ENCODE measurements at regions not wholly inside any gene's neighbourhood (a gene's known extent, or its start where the extent isn't known, plus 50 kb on each side); places are given as distances from the start of the nearest gene placed in this dataset.

GRCh38 chr10:36704124-36704523 is 421.3 kb upstream of the ANKRD30A start:
- Mint-ChIP-seq H3K4me3 (ENCODE audit: unreplicated experiment) (no peak overlapping the region), H3K4me1 (ENCODE audit: low read depth) (peaks cover 11% of the 10 kb centered on the region), H3K36me3 (ENCODE audit: low read depth) (no peaks in the 10 kb centered on the region), H3K9me3 (ENCODE audit: low read depth) (peaks cover 9% of the 10 kb centered on the region), H3K27me3 (ENCODE audit: low read depth) (no peaks in the 10 kb centered on the region), H3K27ac (ENCODE audit: unreplicated experiment) (no peak overlapping the region)
- TF ChIP-seq CTCF (IDR thresholded peaks at IDR 0.05): no peak
- DNase-seq (ENCODE audit: low spot score): no peak

DNA sequence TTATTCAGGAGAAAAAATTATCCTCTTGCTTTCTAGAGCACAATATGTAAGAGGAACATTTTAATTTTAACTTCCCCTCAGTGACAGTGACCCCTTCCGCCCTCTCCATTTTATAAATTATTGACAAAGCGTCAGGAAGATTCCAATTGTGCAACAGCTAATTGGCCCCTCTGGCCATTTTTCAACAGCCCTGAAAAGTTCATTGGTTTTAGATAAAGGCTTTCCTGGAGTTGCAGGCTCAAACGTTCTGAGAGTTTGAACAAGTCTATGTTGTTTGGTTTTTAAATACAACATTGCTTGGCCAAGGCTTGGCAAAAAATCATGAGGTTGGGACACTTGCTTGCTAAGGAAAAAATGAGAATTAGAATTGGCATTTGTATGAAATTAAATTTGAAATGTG is 422.2 kb upstream of the ANKRD30A start:
- Mint-ChIP-seq H3K36me3 (ENCODE audit: low read depth) (no peaks in the 10 kb centered on the region), H3K4me3 (ENCODE audit: unreplicated experiment) (no peak overlapping the region), H3K9me3 (ENCODE audit: low read depth) (peaks cover 9% of the 10 kb centered on the region), H3K27me3 (ENCODE audit: low read depth) (no peaks in the 10 kb centered on the region), H3K4me1 (ENCODE audit: low read depth) (peaks cover 11% of the 10 kb centered on the region), H3K27ac (ENCODE audit: unreplicated experiment) (no peak overlapping the region)
- TF ChIP-seq CTCF (IDR thresholded peaks at IDR 0.05): no peak
- DNase-seq (ENCODE audit: low spot score): no peak

- DNase-seq (ENCODE audit: low spot score): no peak
- H3K36me3 Mint-ChIP-seq (ENCODE audit: low read depth): no peaks in the 10 kb centered on the region
- no peak for TF ChIP-seq CTCF (IDR thresholded peaks at IDR 0.05)
- H3K27me3 Mint-ChIP-seq (ENCODE audit: low read depth): no peaks in the 10 kb centered on the region
- peaks cover 9% of the 10 kb centered on the region for H3K9me3 Mint-ChIP-seq (ENCODE audit: low read depth)
- peaks cover 11% of the 10 kb centered on the region for H3K4me1 Mint-ChIP-seq (ENCODE audit: low read depth)
- no peak overlapping the region for H3K27ac Mint-ChIP-seq (ENCODE audit: unreplicated experiment)
- no peak overlapping the region for H3K4me3 Mint-ChIP-seq (ENCODE audit: unreplicated experiment)
Observed at GRCh38 chr10:36700123-36700522, 425.3 kb upstream of the ANKRD30A start.

- no peak overlapping the region for H3K27ac Mint-ChIP-seq (ENCODE audit: unreplicated experiment)
- no peaks in the 10 kb centered on the region for H3K36me3 Mint-ChIP-seq (ENCODE audit: low read depth)
- H3K4me1 Mint-ChIP-seq (ENCODE audit: low read depth): peaks cover 4% of the 10 kb centered on the region
- peaks cover 2% of the 10 kb centered on the region for H3K9me3 Mint-ChIP-seq (ENCODE audit: low read depth)
- DNase-seq (ENCODE audit: low spot score): no peak
- H3K27me3 Mint-ChIP-seq (ENCODE audit: low read depth): no peaks in the 10 kb centered on the region
- no peak for TF ChIP-seq CTCF (IDR thresholded peaks at IDR 0.05)
- no peak overlapping the region for H3K4me3 Mint-ChIP-seq (ENCODE audit: unreplicated experiment)
Observed at GRCh38 chr10:36692759-36693158, 432.6 kb upstream of the ANKRD30A start.

DNA sequence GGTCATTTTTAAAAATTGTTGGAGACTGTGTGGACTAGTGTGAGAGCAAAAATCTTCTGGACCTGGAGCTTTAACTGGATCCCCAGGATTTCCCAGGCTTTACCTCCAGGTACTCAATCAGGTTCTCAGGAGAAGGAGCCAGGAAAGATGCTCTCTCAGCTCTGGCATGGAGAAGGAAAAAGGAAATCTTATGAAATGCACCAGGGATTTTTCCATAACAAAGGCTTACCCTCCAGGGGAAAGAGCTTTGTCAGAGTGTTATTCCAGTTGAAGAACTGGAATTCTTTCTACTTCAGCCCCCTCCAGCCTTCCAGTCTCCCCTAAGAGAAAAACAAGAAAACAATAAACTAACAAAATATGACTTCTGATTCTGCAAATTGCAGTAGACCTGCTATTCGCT is 436.7 kb upstream of the ANKRD30A start:
- H3K9me3 Mint-ChIP-seq (ENCODE audit: low read depth): peaks cover 9% of the 10 kb centered on the region
- no peak for DNase-seq (ENCODE audit: low spot score)
- no peak overlapping the region for H3K27ac Mint-ChIP-seq (ENCODE audit: unreplicated experiment)
- no peak overlapping the region for H3K4me3 Mint-ChIP-seq (ENCODE audit: unreplicated experiment)
- H3K4me1 Mint-ChIP-seq (ENCODE audit: low read depth): peaks cover 4% of the 10 kb centered on the region
- no peak for TF ChIP-seq CTCF (IDR thresholded peaks at IDR 0.05)
- H3K36me3 Mint-ChIP-seq (ENCODE audit: low read depth): no peaks in the 10 kb centered on the region
- no peaks in the 10 kb centered on the region for H3K27me3 Mint-ChIP-seq (ENCODE audit: low read depth)

Data from chondrocyte (in vitro differentiated cells).